Esophagus (tissue), 2 donors: ENCODE measurements at regions not wholly inside any gene's neighbourhood (a gene's known extent, or its start where the extent isn't known, plus 50 kb on each side); places are given as distances from the start of the nearest gene placed in this dataset.

Source experiments
- H3K27ac ChIP-seq, 2 donors: one replicate each; pipeline ENCODE4 v1.5.1; 2013; ENCODE audit warnings: low read depth in 2 of 2, mild to moderate bottlenecking in 2 of 2, inconsistent platforms in 1 of 2, low read length in 1 of 2, moderate library complexity in 1 of 2
- H3K27me3 ChIP-seq, 2 donors: one replicate each; pipeline ENCODE4 v1.6.1; 2013; ENCODE audit warnings: low read length in 2 of 2, control low read depth in 1 of 2, mild to moderate bottlenecking in 1 of 2; ENCODE audit not compliant: insufficient read depth in 2 of 2, control insufficient read depth in 1 of 2
- H3K36me3 ChIP-seq, 2 donors: one replicate each; pipeline ENCODE4 v1.6.1; 2013; ENCODE audit warnings: low read length in 1 of 2; ENCODE audit not compliant: control insufficient read depth in 2 of 2, insufficient read depth in 2 of 2
- H3K4me1 ChIP-seq, 2 donors: one replicate each; pipeline ENCODE4 v1.6.1; 2013; ENCODE audit warnings: low read length in 1 of 2; ENCODE audit not compliant: control insufficient read depth in 2 of 2, insufficient read depth in 2 of 2
- H3K4me3 ChIP-seq, 2 donors: one replicate each; pipeline ENCODE4 v1.5.1; 2013; ENCODE audit warnings: low read length in 2 of 2, mild to moderate bottlenecking in 2 of 2, low read depth in 1 of 2, moderate library complexity in 1 of 2
- H3K9me3 ChIP-seq, 2 donors: one replicate each; pipeline ENCODE4 v1.6.1; 2013; ENCODE audit warnings: mild to moderate bottlenecking in 2 of 2, low read depth in 1 of 2, low read length in 1 of 2, moderate library complexity in 1 of 2; ENCODE audit not compliant: control insufficient read depth in 2 of 2, insufficient read depth in 1 of 2
- WGBS, 2 donors: extraction: QIAGEN DNeasy Blood & Tissue Kit; methylation state at CpG; one replicate each; pipeline ENCODE4 v1.1.7; 2013; 5-methylcytosine and 5-hydroxymethylcytosine counted together
- donor health status: healthy with polysubstance abuse.
- donor health status: Bipolar disorder and iron deficiency.

- no peak overlapping the region for H3K4me3 ChIP-seq
- H3K27me3 ChIP-seq, result no peaks in the 10 kb centered on the region
- WGBS, 2 donors, result 82 to 86% methylated on average over 5 of the region's 5 CpGs
- no peaks in the 10 kb centered on the region for H3K9me3 ChIP-seq
- H3K36me3 ChIP-seq, result no peaks in the 10 kb centered on the region
- no peak overlapping the region for H3K27ac ChIP-seq
- no peaks in the 10 kb centered on the region for H3K4me1 ChIP-seq
These were observed 317.9 kb upstream of the MPDZ start for GRCh38 chr9:13597427-13597826.

- 63 to 79% methylated on average over 2 of the region's 2 CpGs for WGBS, 2 donors
- Histone ChIP-seq H3K27me3 (no peaks in the 10 kb centered on the region), H3K4me1 (no peaks in the 10 kb centered on the region)
These were observed 317.5 kb upstream of the MPDZ start for GRCh38 chr9:13597004-13597403.

GRCh38 chr9:13596383-13596970, 317.0 kb upstream of the MPDZ start:
- Histone ChIP-seq H3K4me3 (no peak overlapping the region), H3K4me1 (no peaks in the 10 kb centered on the region), H3K27me3 (no peaks in the 10 kb centered on the region), H3K9me3 (no peaks in the 10 kb centered on the region), H3K27ac (no peak overlapping the region), H3K36me3 (no peaks in the 10 kb centered on the region)
- WGBS, 2 donors, result 77 to 87% methylated on average over 4 of the region's 4 CpGs

More at GRCh38 chr9:13597004-13597403, 317.5 kb upstream of the MPDZ start:
- Histone ChIP-seq H3K4me3 (no peak overlapping the region), H3K9me3 (no peaks in the 10 kb centered on the region), H3K36me3 (no peaks in the 10 kb centered on the region), H3K27ac (no peak overlapping the region)

- WGBS, 2 donors, result 47 to 77% methylated on average over 1 of the region's 1 CpG
- Histone ChIP-seq H3K36me3 (no peaks in the 10 kb centered on the region), H3K4me1 (no peaks in the 10 kb centered on the region), H3K4me3 (no peak overlapping the region), H3K27ac (no peak overlapping the region), H3K9me3 (no peaks in the 10 kb centered on the region), H3K27me3 (no peaks in the 10 kb centered on the region)
These were observed 311.5 kb upstream of the MPDZ start for GRCh38 chr9:13590996-13591395.

GRCh38 chr9:13589034-13589737, 309.7 kb upstream of the MPDZ start:
- no peaks in the 10 kb centered on the region for H3K4me1 ChIP-seq
- WGBS, 2 donors, result 71 to 77% methylated on average over 2 of the region's 2 CpGs
- H3K36me3 ChIP-seq, result no peaks in the 10 kb centered on the region
- no peak overlapping the region for H3K4me3 ChIP-seq
- H3K27ac ChIP-seq, result no peak overlapping the region
- H3K9me3 ChIP-seq, result no peaks in the 10 kb centered on the region
- H3K27me3 ChIP-seq, result no peaks in the 10 kb centered on the region

- H3K27me3 ChIP-seq, result no peaks in the 10 kb centered on the region
- H3K4me1 ChIP-seq, result no peaks in the 10 kb centered on the region
- H3K36me3 ChIP-seq, result no peaks in the 10 kb centered on the region
- no peaks in the 10 kb centered on the region for H3K9me3 ChIP-seq
- 54 to 59% methylated on average over 6 of the region's 6 CpGs for WGBS, 2 donors
- H3K27ac ChIP-seq, result no peak overlapping the region
- no peak overlapping the region for H3K4me3 ChIP-seq
These were observed 308.9 kb upstream of the MPDZ start for GRCh38 chr9:13588151-13589033.

GRCh38 chr9:13587571-13587970, 308.1 kb upstream of the MPDZ start:
- Histone ChIP-seq H3K36me3 (no peaks in the 10 kb centered on the region), H3K4me3 (no peak overlapping the region), H3K4me1 (no peaks in the 10 kb centered on the region), H3K27ac (peak overlapping the region in 1 of 2 donors; percentile 18), H3K27me3 (no peaks in the 10 kb centered on the region), H3K9me3 (no peaks in the 10 kb centered on the region)
- WGBS, 2 donors, result 87 to 92% methylated on average over 9 of the region's 9 CpGs

DNA sequence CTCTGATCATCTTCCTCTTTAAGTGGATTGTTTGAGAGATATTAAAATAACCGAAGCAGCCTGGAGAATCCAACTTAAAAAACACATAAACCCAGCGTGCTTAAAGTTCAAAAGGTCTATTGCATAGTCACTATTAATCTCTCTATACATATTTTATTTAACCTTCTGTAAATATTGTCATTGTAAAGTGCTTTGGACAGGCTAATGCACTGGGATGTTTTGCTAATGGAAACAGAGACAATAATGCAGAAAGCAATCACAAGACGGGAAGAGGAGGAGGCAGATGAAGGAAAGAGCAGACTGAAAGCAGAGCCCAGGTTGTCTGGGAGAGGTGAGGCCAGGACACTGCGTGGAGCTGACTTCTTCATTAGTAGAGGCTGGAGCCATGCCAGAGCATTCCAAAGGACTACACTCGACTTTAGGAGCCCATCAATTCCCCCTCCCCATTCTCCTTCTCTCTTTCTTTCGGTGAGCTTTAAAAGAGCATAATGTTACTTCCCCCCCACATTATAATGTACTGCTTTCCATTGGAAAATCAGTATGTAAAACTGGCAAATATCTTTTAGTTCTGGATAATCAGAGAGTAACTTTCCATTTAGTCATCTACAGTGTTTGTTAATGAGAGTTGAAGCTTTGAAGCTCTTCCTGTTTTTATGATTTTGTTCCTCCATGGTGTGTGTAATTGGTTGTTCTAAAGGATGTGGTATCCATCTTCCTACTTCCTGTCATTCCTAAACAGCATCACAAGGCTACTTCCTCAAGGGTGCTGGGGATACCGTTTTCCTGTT, 307.3 kb upstream of the MPDZ start:
- no peaks in the 10 kb centered on the region for H3K9me3 ChIP-seq
- H3K4me1 ChIP-seq, result no peaks in the 10 kb centered on the region
- no peaks in the 10 kb centered on the region for H3K36me3 ChIP-seq
- 42 to 48% methylated on average over 7 of the region's 7 CpGs for WGBS, 2 donors
- H3K27me3 ChIP-seq, result no peaks in the 10 kb centered on the region
- no peak overlapping the region for H3K27ac ChIP-seq
- no peak overlapping the region for H3K4me3 ChIP-seq

DNA sequence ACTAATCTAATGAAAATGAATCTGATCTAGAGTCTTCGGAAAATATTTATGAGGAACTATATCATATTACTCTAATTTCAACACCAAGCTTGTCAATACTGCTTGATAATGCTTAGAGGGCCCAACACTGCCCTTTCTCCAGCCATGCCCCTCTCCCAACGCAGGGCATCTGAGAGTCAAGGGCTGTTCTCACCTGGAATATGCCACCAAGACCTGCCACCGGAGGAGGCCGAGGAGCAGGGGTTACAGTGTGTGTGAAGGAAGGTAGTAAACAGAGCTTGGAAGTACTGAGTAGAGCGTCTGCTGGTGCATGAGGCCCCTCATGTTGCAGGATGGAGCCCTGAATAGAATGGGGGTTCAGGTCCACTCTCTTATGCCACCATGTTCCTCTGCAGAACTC, 301.3 kb upstream of the MPDZ start:
- Histone ChIP-seq H3K4me3 (no peak overlapping the region), H3K36me3 (no peaks in the 10 kb centered on the region), H3K4me1 (no peaks in the 10 kb centered on the region), H3K27ac (no peak overlapping the region), H3K27me3 (no peaks in the 10 kb centered on the region), H3K9me3 (no peaks in the 10 kb centered on the region)
- 88 to 92% methylated on average over 5 of the region's 5 CpGs for WGBS, 2 donors
